ENCODE measurements at regions not wholly inside any gene's neighbourhood (a gene's known extent, or its start where the extent isn't known, plus 50 kb on each side); places are given as distances from the start of the nearest gene placed in this dataset.

DNA sequence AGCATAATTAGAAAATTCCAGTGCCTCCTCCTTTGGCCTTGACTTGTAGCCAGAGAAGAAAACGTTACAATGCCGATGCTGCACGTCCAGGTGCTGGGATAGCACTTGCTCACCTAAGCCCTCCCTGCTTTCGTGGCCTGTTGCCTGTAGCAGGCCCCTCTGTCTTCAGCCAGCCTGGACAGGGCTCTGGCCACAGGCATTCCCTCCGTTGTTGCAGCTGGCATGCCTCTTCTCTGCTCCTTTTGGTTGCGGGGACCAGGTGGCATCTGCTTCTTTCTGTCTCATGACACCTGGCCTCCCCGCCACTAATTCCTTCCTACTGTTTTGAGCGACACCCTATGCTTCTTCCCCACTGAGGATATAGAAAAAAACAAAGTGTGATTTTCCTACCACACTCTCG is 54.6 kb upstream of the MORC3 start:
- no peak overlapping the region for H3K56ac ChIP-seq (replicated peaks; ENCODE audit: insufficient read length, low read depth, low read length)
- no peak overlapping the region for H2BK20ac ChIP-seq (ENCODE audit: low read length)
- H4K8ac ChIP-seq (ENCODE audit: extremely low read depth, insufficient read depth, low read length): peak overlapping the region; percentile 74; the same call in 1 of the 2 replicates
- H3K23me2 ChIP-seq (ENCODE audit: low read depth, low read length): no peaks in the 10 kb centered on the region
- no peaks in the 10 kb centered on the region for H4K20me1 ChIP-seq (replicated peaks in 1 of 2; ENCODE audit: control insufficient read depth in 1 of 2, insufficient read depth in 2 of 2, low read length in 2 of 2)
- H4K91ac ChIP-seq (replicated peaks; ENCODE audit: insufficient read length, low read length): no peak overlapping the region
- no peak for DNase-seq (ENCODE audit: low read depth in 1 of 2, low spot score in 2 of 2)
- H4K5ac ChIP-seq (ENCODE audit: insufficient read length, low read depth, low read length): no peak overlapping the region
- no peak overlapping the region for H3K4me3 ChIP-seq (ENCODE audit: extremely low read depth in 1 of 4, insufficient read depth in 2 of 4, low read depth in 3 of 4, low read length in 4 of 4)
- no peak overlapping the region for H2AFZ ChIP-seq (ENCODE audit: low read length)
- H2AK5ac ChIP-seq (ENCODE audit: low read depth, low read length): no peak overlapping the region
- no peak overlapping the region for H3K4ac ChIP-seq (replicated peaks; ENCODE audit: insufficient read length, low read depth, low read length)
- H3K4me1 ChIP-seq (replicated peaks in 1 of 4; ENCODE audit: control insufficient read depth in 3 of 4, insufficient read depth in 4 of 4, low read length in 3 of 4): no peaks in the 10 kb centered on the region
- H3K14ac ChIP-seq (ENCODE audit: insufficient read length): no peak overlapping the region
- WGBS, 2 experiments (ENCODE audit: extremely low coverage in 1 of 2, insufficient coverage in 1 of 2, insufficient read length in 1 of 2, insufficient replicate concordance in 2 of 2, low coverage in 1 of 2, low lambda C conversion rate in 2 of 2, missing lambda C conversion rate in 1 of 2): 91% methylated on average over 9 of the region's 9 CpGs; no CpG with 5 or more reads in 1 of the 2 experiments
- H3K18ac ChIP-seq (ENCODE audit: extremely low read depth, low read length): no peak overlapping the region
- H3K9me3 ChIP-seq (ENCODE audit: insufficient read depth in 2 of 2, low read depth in 1 of 2, low read length in 1 of 2): no peaks in the 10 kb centered on the region
- no peak overlapping the region for H2BK120ac ChIP-seq (replicated peaks; ENCODE audit: low read depth, low read length)
- no peak overlapping the region for H2BK15ac ChIP-seq (ENCODE audit: low read length)
- H2BK5ac ChIP-seq (ENCODE audit: low read depth, low read length): no peak overlapping the region; the same call in 1 of the 2 replicates
- no peaks in the 10 kb centered on the region for H3K27me3 ChIP-seq (replicated peaks in 1 of 4; ENCODE audit: control insufficient read depth in 3 of 4, extremely low read depth in 1 of 4, insufficient read depth in 3 of 4, low read length in 3 of 4)
- no peak overlapping the region for H3K4me2 ChIP-seq (ENCODE audit: insufficient read depth in 1 of 2, low read depth in 2 of 2, low read length in 2 of 2)
- ChIA-PET CTCF (ENCODE audit: partially characterized antibody) (interaction anchor here (0.6 to 2.1 kb wide), 3 partner anchors 57 to 102 kb away, joined by 3 to 5 read pairs (median 4); no protein-coding TSS in a partner anchor), POLR2A (ENCODE audit: partially characterized antibody) (interaction anchor here (1.6 kb wide), 1 partner anchor 28 kb away, joined by 3 read pairs; no protein-coding TSS in a partner anchor)
- H3K27ac ChIP-seq (ENCODE audit: low read depth, low read length): no peak overlapping the region
- H3K79me2 ChIP-seq (ENCODE audit: control insufficient read depth in 1 of 2, insufficient read depth in 2 of 2, low read length in 2 of 2): no peaks in the 10 kb centered on the region
- H2BK12ac ChIP-seq (ENCODE audit: low read depth, low read length): no peak overlapping the region
- H3K23ac ChIP-seq (ENCODE audit: insufficient read length): no peak overlapping the region
- no peaks in the 10 kb centered on the region; a peak in 1 of 8 replicates for H3K36me3 ChIP-seq (ENCODE audit: control insufficient read depth in 2 of 4, insufficient read depth in 4 of 4, low read length in 3 of 4)
- no peak overlapping the region for H3K9ac ChIP-seq (replicated peaks in 1 of 4; ENCODE audit: extremely low read depth in 1 of 4, low read depth in 3 of 4, low read length in 3 of 4)
- FAIRE-seq: no peak
- no peaks in the 10 kb centered on the region for H3K79me1 ChIP-seq (ENCODE audit: low read depth, low read length)
- TF ChIP-seq YY1 (IDR thresholded peaks at IDR 0.05; ENCODE audit: low read depth, low read length): no peak
- TF ChIP-seq CBX5 (IDR thresholded peaks at IDR 0.05; ENCODE audit: low read depth, low read length): no peak
- no peak for TF ChIP-seq RXRA (IDR thresholded peaks at IDR 0.05; ENCODE audit: insufficient read depth, low read depth, low read length)
- TF ChIP-seq SIRT6 (IDR thresholded peaks at IDR 0.05; ENCODE audit: low read length): no peak
- TF ChIP-seq CREB1 (IDR thresholded peaks at IDR 0.05): no peak
- no peak for TF ChIP-seq NANOG (IDR thresholded peaks at IDR 0.05; ENCODE audit: insufficient read depth, low read depth, low read length, poor library complexity, severe bottlenecking)
- TF ChIP-seq, protein P1, sequence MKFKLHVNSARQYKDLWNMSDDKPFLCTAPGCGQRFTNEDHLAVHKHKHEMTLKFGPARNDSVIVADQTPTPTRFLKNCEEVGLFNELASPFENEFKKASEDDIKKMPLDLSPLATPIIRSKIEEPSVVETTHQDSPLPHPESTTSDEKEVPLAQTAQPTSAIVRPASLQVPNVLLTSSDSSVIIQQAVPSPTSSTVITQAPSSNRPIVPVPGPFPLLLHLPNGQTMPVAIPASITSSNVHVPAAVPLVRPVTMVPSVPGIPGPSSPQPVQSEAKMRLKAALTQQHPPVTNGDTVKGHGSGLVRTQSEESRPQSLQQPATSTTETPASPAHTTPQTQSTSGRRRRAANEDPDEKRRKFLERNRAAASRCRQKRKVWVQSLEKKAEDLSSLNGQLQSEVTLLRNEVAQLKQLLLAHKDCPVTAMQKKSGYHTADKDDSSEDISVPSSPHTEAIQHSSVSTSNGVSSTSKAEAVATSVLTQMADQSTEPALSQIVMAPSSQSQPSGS (IDR thresholded peaks at IDR 0.05; ENCODE audit: low read length): no peak
- TF ChIP-seq GTF2F1 (IDR thresholded peaks at IDR 0.05; ENCODE audit: borderline replicate concordance, low read depth, low read length): no peak
- no peak for TF ChIP-seq KDM4A (IDR thresholded peaks at IDR 0.05; ENCODE audit: low read depth, low read length, severe bottlenecking)
- no peak for TF ChIP-seq KDM1A (IDR thresholded peaks at IDR 0.05; ENCODE audit: borderline replicate concordance, low read length)
- TF ChIP-seq TBP (IDR thresholded peaks at IDR 0.05; ENCODE audit: low read depth, low read length): no peak
- TF ChIP-seq GABPA (IDR thresholded peaks at IDR 0.05; ENCODE audit: borderline replicate concordance, insufficient read depth, low read length): no peak
- TF ChIP-seq SP2 (IDR thresholded peaks at IDR 0.05; ENCODE audit: low read length): no peak

Data from H1 (cell line).